Neural cell (in vitro differentiated cells): ENCODE measurements at regions not wholly inside any gene's neighbourhood (a gene's known extent, or its start where the extent isn't known, plus 50 kb on each side); places are given as distances from the start of the nearest gene placed in this dataset.

Source experiments
- EP300 ChIP-seq: fragments of 450-650 bp; conservative IDR thresholded peaks from 2 replicates; pipeline ENCODE4 v1.6.1; 2014; ENCODE audit warnings: antibody characterized with exemption, mild to moderate bottlenecking, moderate library complexity; ENCODE audit not compliant: poor library complexity, severe bottlenecking
- TF ChIP-seq, protein P1 (sequence below): fragments of 450-650 bp; IDR thresholded peaks from 2 replicates; pipeline ENCODE4 v1.5.1; 2014; ENCODE audit warnings: antibody characterized with exemption, mild to moderate bottlenecking, moderate library complexity; ENCODE audit not compliant: poor library complexity, severe bottlenecking

DNA sequence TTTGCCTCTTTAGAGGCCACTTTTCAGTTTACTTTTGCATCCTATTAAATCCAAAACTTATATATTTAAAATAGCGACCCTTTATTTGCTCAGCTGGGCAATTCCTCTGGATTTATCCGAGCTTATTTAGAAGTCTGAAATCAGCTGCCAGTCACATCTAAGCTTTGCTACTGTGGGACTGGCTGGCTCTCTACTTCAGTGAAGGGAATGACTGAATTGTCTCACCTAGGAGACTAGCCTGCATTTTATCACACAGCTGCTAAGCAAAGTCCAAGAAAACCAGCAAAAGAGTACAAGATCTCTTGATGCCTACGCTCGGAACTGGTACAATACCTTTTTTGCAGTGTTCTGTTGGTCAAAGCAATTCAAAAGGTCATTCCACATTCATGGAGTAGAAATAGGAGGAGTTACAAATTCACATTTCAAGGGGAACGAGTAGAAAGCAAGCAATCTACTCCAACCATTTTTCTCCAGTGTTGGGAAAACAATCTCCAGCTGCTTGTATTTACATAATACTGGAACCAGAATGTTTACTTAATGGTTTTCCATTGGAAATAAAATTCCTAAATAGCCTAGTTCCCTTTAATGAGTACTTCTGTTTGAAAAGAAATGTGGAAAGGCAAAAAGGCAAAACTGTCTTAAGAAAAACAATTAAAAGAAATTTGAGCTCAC, 160.2 kb downstream of the MAGEB5 start:
- no peak for TF ChIP-seq EP300
- TF ChIP-seq, protein P1, sequence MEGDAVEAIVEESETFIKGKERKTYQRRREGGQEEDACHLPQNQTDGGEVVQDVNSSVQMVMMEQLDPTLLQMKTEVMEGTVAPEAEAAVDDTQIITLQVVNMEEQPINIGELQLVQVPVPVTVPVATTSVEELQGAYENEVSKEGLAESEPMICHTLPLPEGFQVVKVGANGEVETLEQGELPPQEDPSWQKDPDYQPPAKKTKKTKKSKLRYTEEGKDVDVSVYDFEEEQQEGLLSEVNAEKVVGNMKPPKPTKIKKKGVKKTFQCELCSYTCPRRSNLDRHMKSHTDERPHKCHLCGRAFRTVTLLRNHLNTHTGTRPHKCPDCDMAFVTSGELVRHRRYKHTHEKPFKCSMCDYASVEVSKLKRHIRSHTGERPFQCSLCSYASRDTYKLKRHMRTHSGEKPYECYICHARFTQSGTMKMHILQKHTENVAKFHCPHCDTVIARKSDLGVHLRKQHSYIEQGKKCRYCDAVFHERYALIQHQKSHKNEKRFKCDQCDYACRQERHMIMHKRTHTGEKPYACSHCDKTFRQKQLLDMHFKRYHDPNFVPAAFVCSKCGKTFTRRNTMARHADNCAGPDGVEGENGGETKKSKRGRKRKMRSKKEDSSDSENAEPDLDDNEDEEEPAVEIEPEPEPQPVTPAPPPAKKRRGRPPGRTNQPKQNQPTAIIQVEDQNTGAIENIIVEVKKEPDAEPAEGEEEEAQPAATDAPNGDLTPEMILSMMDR: no peak
